K562 (cell line): ENCODE measurements at regions not wholly inside any gene's neighbourhood (a gene's known extent, or its start where the extent isn't known, plus 50 kb on each side); places are given as distances from the start of the nearest gene placed in this dataset.

Experiments
- ATAC-seq: fragments of 200-7000 bp; cut with Tn5 transposase; 3 replicates; pipeline ENCODE4 v1.9.1; 2020; ENCODE audit warnings: moderate library complexity
- BruUV-seq: library from RNA; stranded (reverse); fragments of 400-500 nt; replicated peaks from 2 replicates; lab custom pipeline; 2021; lab: Mats Ljungman, UMichigan
- CTCF ChIA-PET: fragments of 300-600 bp; formaldehyde crosslinking; extraction: SDS; loops from one replicate; lab custom pipeline; 2021; ENCODE audit warnings: low intra/inter-chr PET ratio; lab: Yijun Ruan, JAX
- POLR2A ChIA-PET: fragments of 300-600, 350-650 bp; sonication (Branson Sonifier 250); formaldehyde crosslinking; extraction: SDS; loops from one replicate; lab custom pipeline; 2021; ENCODE audit warnings: antibody characterized with exemption, inconsistent platforms; lab: Yijun Ruan, JAX
- DNase-seq, 4 experiments: peaks; one replicate each; pipeline versions ENCODE4 v3.0.0 to v3.0.0-alpha.2; 2011 to 2018; ENCODE audit warnings: low spot score in 3 of 4, mixed read lengths in 3 of 4; ENCODE audit errors: extremely low read depth in 1 of 4
- FAIRE-seq: peaks from 2 replicates; lab custom pipeline; 2011; peaks lifted over from hg19 to GRCh38; lab: Jason Lieb, UNC
- H2AFZ ChIP-seq: 2 replicates; pipeline ENCODE4 v1.6.0; 2011; ENCODE audit warnings: low read depth, low read length, control low read depth, inconsistent platforms
- H3K27ac ChIP-seq: fragments of 200-600 bp; 3 replicates; pipeline ENCODE4 v1.8.0; 2011; ENCODE audit warnings: low read depth, mild to moderate bottlenecking, control low read depth, inconsistent platforms, low read length, moderate library complexity, mixed read lengths; ENCODE audit errors: extremely low read depth
- H3K27me3 ChIP-seq, 2 experiments: fragments of 300-600 bp in 1 of 2; 2 replicates in 1 of 2; 3 replicates in 1 of 2; pipeline versions ENCODE4 v1.6.0 to v1.8.0; 2011; ENCODE audit warnings: inconsistent platforms in 2 of 2, low read length in 2 of 2, mild to moderate bottlenecking in 1 of 2, mixed read lengths in 1 of 2, moderate library complexity in 1 of 2; ENCODE audit not compliant: control insufficient read depth in 2 of 2, insufficient read depth in 2 of 2
- H3K36me3 ChIP-seq: fragments of 300-600 bp; 3 replicates; pipeline ENCODE4 v1.8.0; 2011; ENCODE audit warnings: mild to moderate bottlenecking, low read length, inconsistent platforms; ENCODE audit not compliant: control insufficient read depth, insufficient read depth
- H3K4me1 ChIP-seq, 2 experiments: fragments of 200-600 bp in 1 of 2; replicated peaks in 1 of 2; 2 replicates in 1 of 2; 3 replicates in 1 of 2; pipeline versions ENCODE4 v1.5.1 to v1.8.0; 2011; ENCODE audit warnings: inconsistent platforms in 2 of 2, low read length in 2 of 2, mild to moderate bottlenecking in 1 of 2, mixed read lengths in 1 of 2, moderate library complexity in 1 of 2; ENCODE audit not compliant: control insufficient read depth in 2 of 2, insufficient read depth in 2 of 2
- H3K4me2 ChIP-seq: 2 replicates; pipeline ENCODE4 v1.6.1; 2011; ENCODE audit warnings: low read length, control low read depth, inconsistent platforms, mixed read lengths; ENCODE audit not compliant: insufficient read depth
- H3K4me3 ChIP-seq: fragments of 200-600 bp; sonication (generic), shearing (Covaris generic); 2 replicates; pipeline ENCODE4 v1.5.1; 2016; ENCODE audit warnings: control low read depth, inconsistent platforms
- H3K79me2 ChIP-seq: fragments of 200-600 bp; 3 replicates; pipeline ENCODE4 v1.8.0; 2011; ENCODE audit warnings: low read length, inconsistent platforms; ENCODE audit not compliant: control insufficient read depth, insufficient read depth
- H3K9ac ChIP-seq, 2 experiments: 2 replicates each; pipeline versions ENCODE4 v1.6.0 to v1.6.1; 2011; ENCODE audit warnings: low read depth in 2 of 2, low read length in 2 of 2, control low read depth in 1 of 2, inconsistent platforms in 1 of 2, mild to moderate bottlenecking in 1 of 2, mixed read lengths in 1 of 2; ENCODE audit not compliant: insufficient read depth in 1 of 2
- H3K9me1 ChIP-seq: one replicate; pipeline ENCODE4 v1.6.0; 2011; ENCODE audit warnings: inconsistent platforms, mild to moderate bottlenecking, low read length, moderate library complexity; ENCODE audit not compliant: control insufficient read depth, insufficient read depth
- H3K9me3 ChIP-seq: replicated peaks from 2 replicates; pipeline ENCODE4 v1.5.1; 2011; ENCODE audit warnings: low read depth, low read length, inconsistent platforms; ENCODE audit not compliant: control insufficient read depth, insufficient read depth
- H4K20me1 ChIP-seq: replicated peaks from 2 replicates; pipeline ENCODE4 v1.6.1; 2011; ENCODE audit warnings: low read length, inconsistent platforms, mixed read lengths; ENCODE audit not compliant: control insufficient read depth, insufficient read depth
- CBFB ChIP-seq: sonication (generic); formaldehyde crosslinking; IDR thresholded peaks from 2 replicates; pipeline ENCODE4 v1.4.0; 2020; ENCODE audit warnings: mild to moderate bottlenecking, missing genetic modification reagents
- DNMT1 ChIP-seq: fragments of 450-650 bp; IDR thresholded peaks from 2 replicates; pipeline ENCODE4 v1.6.1; 2016; ENCODE audit warnings: antibody characterized with exemption, mild to moderate bottlenecking
- FOXK1 ChIP-seq: sonication (generic); formaldehyde crosslinking; IDR thresholded peaks from 2 replicates; pipeline ENCODE4 v1.8.0; 2022; ENCODE audit warnings: missing genetic modification reagents, mild to moderate bottlenecking, borderline replicate concordance
- GABPA ChIP-seq: fragments of 200-800 bp; sonication (Bioruptor generic); conservative IDR thresholded peaks from 2 replicates; pipeline ENCODE4 v1.6.1; 2016; ENCODE audit warnings: low read depth, missing genetic modification characterization, missing compliant biosample characterization
- MEF2D ChIP-seq: conservative IDR thresholded peaks from 2 replicates; pipeline ENCODE4 v1.6.1; 2016; ENCODE audit warnings: low read depth, missing genetic modification characterization, missing compliant biosample characterization
- POLR3G ChIP-seq: IDR thresholded peaks from 2 replicates; pipeline ENCODE4 v1.6.1; 2011; ENCODE audit not compliant: insufficient read length, insufficient replicate concordance; ENCODE audit errors: extremely low read depth
- SMAD4 ChIP-seq: fragments of 250-450 bp; sonication (Bioruptor Pico); conservative IDR thresholded peaks from 2 replicates; pipeline ENCODE4 v1.8.0; 2021; ENCODE audit warnings: inconsistent platforms, mild to moderate bottlenecking, moderate library complexity
- SRSF3 ChIP-seq: fragments of 200-400 bp; formaldehyde crosslinking; IDR thresholded peaks from 2 replicates; pipeline ENCODE4 v1.6.1; 2016; ENCODE audit warnings: mild to moderate bottlenecking, low read length, moderate library complexity; ENCODE audit not compliant: insufficient read depth
- ZSCAN29 ChIP-seq: fragments of 450-650 bp; IDR thresholded peaks from 2 replicates; pipeline ENCODE4 v1.6.1; 2017
- WGBS: fragments of 100-300 bp; shearing (Covaris generic); methylation state at CpG from one replicate; pipeline ENCODE4 v1.1.6; 2016; ENCODE audit warnings: low coverage, mixed read lengths; ENCODE audit not compliant: insufficient coverage; ENCODE audit errors: missing lambda C conversion rate; 5-methylcytosine and 5-hydroxymethylcytosine counted together
- in situ Hi-C: fragments of 300-500 bp; cut with MboI; formaldehyde crosslinking; loops from 4 replicates; pipeline ENCODE4 v1.15.0; 2018; ENCODE audit warnings: inconsistent platforms, mixed read lengths
- intact Hi-C: fragments of 100-400 bp; cut with micrococcal nuclease; formaldehyde crosslinking; loops from 2 replicates; pipeline ENCODE4 v1.14.2; 2022
- TF ChIP-seq, protein P1 (sequence below), 2 experiments: fragments of 150-350 bp in 1 of 2; IDR thresholded peaks; 2 replicates each; pipeline ENCODE4 v1.6.1; 2012 to 2016; ENCODE audit warnings: low read depth in 2 of 2, low read length in 2 of 2, mild to moderate bottlenecking in 1 of 2, moderate library complexity in 1 of 2
- TF ChIP-seq, protein P2 (sequence below), 3 experiments: IDR thresholded peaks in 2 of 3; conservative IDR thresholded peaks in 1 of 3; 2 replicates each; pipeline ENCODE4 v1.5.1; 2011 to 2012; ENCODE audit warnings: low read length in 3 of 3, mild to moderate bottlenecking in 3 of 3, control low read depth in 2 of 3, improper control_type of control experiment in 1 of 3, inconsistent platforms in 1 of 3, low read depth in 1 of 3, mixed read lengths in 1 of 3, moderate library complexity in 1 of 3; ENCODE audit not compliant: insufficient read depth in 2 of 3

DNA sequence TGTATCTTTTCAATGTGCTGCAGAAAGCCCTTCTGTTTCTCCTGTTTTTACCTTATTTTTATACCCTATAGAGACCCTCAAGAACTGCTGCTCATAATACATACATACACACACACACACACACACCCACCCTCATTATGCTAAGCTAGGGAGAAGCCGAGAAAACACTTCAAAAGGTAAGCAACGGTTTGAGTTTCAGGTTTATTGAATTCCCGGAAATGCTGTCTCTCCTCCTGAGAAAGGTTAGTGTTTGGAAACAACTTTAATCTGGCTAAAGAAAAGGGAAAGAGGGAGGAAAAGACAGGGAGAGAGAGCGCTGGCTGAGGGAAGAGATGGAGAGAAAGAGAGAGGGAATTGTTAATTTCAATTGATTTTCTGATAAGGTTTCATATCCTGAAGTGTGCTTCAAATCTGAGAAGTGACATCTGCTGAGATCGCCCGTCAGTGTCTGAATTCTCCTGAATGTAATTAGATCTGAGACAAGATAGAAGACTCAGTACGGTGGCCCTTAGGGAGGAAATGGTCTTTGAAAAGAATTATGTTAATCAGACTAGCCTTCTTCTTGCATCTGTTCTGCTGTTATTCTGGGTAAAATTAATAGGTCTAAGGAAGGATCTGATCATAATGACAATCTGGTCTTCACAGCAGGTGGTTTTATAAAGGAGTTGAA lies 169.1 kb downstream of the NXPE2 start:
- CTCF ChIA-PET: no interaction called here

More for the DNA sequence above, 169.1 kb downstream of the NXPE2 start:
- Histone ChIP-seq H3K9ac (no peak overlapping the region), H3K27ac (no peak overlapping the region), H3K4me3 (no peak overlapping the region), H3K79me2 (no peaks in the 10 kb centered on the region), H4K20me1 (no peaks in the 10 kb centered on the region), H2AFZ (no peak overlapping the region), H3K36me3 (no peaks in the 10 kb centered on the region), H3K9me1 (no peaks in the 10 kb centered on the region), H3K4me1 (no peaks in the 10 kb centered on the region), H3K4me2 (no peak overlapping the region), H3K9me3 (no peaks in the 10 kb centered on the region)
- DNase-seq (no peak), FAIRE-seq (no peak), ATAC-seq (no peak)
- POLR2A ChIA-PET: no interaction called here
- intact Hi-C loops: no loop called here
- in situ Hi-C loops: no loop called here
- WGBS: 2% methylated on average over 7 of the region's 7 CpGs
- BruUV-seq: no TSS peak
- TF ChIP-seq MEF2D (tag): no peak
- no peak for TF ChIP-seq GABPA
- no peak for TF ChIP-seq POLR3G
- TF ChIP-seq, protein P1, sequence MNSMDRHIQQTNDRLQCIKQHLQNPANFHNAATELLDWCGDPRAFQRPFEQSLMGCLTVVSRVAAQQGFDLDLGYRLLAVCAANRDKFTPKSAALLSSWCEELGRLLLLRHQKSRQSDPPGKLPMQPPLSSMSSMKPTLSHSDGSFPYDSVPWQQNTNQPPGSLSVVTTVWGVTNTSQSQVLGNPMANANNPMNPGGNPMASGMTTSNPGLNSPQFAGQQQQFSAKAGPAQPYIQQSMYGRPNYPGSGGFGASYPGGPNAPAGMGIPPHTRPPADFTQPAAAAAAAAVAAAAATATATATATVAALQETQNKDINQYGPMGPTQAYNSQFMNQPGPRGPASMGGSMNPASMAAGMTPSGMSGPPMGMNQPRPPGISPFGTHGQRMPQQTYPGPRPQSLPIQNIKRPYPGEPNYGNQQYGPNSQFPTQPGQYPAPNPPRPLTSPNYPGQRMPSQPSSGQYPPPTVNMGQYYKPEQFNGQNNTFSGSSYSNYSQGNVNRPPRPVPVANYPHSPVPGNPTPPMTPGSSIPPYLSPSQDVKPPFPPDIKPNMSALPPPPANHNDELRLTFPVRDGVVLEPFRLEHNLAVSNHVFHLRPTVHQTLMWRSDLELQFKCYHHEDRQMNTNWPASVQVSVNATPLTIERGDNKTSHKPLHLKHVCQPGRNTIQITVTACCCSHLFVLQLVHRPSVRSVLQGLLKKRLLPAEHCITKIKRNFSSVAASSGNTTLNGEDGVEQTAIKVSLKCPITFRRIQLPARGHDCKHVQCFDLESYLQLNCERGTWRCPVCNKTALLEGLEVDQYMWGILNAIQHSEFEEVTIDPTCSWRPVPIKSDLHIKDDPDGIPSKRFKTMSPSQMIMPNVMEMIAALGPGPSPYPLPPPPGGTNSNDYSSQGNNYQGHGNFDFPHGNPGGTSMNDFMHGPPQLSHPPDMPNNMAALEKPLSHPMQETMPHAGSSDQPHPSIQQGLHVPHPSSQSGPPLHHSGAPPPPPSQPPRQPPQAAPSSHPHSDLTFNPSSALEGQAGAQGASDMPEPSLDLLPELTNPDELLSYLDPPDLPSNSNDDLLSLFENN (IDR thresholded peaks at IDR 0.05; ENCODE audit: low read depth in 2 of 2, low read length in 2 of 2): no peak
- no peak for TF ChIP-seq ZSCAN29
- TF ChIP-seq CBFB (CRISPR knock-in tag): no peak
- no peak for TF ChIP-seq SMAD4 (CRISPR knock-in tag)
- no peak for TF ChIP-seq FOXK1 (CRISPR knock-in tag)
- no peak for TF ChIP-seq SRSF3
- TF ChIP-seq, protein P2, sequence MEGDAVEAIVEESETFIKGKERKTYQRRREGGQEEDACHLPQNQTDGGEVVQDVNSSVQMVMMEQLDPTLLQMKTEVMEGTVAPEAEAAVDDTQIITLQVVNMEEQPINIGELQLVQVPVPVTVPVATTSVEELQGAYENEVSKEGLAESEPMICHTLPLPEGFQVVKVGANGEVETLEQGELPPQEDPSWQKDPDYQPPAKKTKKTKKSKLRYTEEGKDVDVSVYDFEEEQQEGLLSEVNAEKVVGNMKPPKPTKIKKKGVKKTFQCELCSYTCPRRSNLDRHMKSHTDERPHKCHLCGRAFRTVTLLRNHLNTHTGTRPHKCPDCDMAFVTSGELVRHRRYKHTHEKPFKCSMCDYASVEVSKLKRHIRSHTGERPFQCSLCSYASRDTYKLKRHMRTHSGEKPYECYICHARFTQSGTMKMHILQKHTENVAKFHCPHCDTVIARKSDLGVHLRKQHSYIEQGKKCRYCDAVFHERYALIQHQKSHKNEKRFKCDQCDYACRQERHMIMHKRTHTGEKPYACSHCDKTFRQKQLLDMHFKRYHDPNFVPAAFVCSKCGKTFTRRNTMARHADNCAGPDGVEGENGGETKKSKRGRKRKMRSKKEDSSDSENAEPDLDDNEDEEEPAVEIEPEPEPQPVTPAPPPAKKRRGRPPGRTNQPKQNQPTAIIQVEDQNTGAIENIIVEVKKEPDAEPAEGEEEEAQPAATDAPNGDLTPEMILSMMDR (IDR thresholded peaks at IDR 0.05 in 2 of 3, conservative IDR thresholded peaks at IDR 0.05 in 1 of 3; ENCODE audit: insufficient read depth in 2 of 3, low read depth in 1 of 3, low read length in 3 of 3): no peak
- TF ChIP-seq DNMT1: no peak
- TF ChIP-seq, all 486 proteins: peak for 0
- no peaks in the 10 kb centered on the region for H3K27me3 ChIP-seq
